ENCODE measurements at regions not wholly inside any gene's neighbourhood (a gene's known extent, or its start where the extent isn't known, plus 50 kb on each side); places are given as distances from the start of the nearest gene placed in this dataset.

GRCh38 chr7:26454180-26454579 is 162.5 kb downstream of the SNX10 start:
- TF ChIP-seq CTCF (IDR thresholded peaks at IDR 0.05) (no peak), EP300 (IDR thresholded peaks at IDR 0.05) (no peak), POLR2A (IDR thresholded peaks at IDR 0.05) (no peak)

Measured in tibial nerve (tissue), 4 donors.